ENCODE measurements at regions not wholly inside any gene's neighbourhood (a gene's known extent, or its start where the extent isn't known, plus 50 kb on each side); places are given as distances from the start of the nearest gene placed in this dataset.

- Histone ChIP-seq H2BK120ac (replicated peaks; ENCODE audit: low read depth, low read length) (no peak overlapping the region), H2BK5ac (ENCODE audit: low read depth, low read length) (no peak overlapping the region), H3K27me3 (replicated peaks in 1 of 4; ENCODE audit: control insufficient read depth in 3 of 4, extremely low read depth in 1 of 4, insufficient read depth in 3 of 4, low read length in 3 of 4) (no peaks in the 10 kb centered on the region), H2AFZ (ENCODE audit: low read length) (no peak overlapping the region), H3K23me2 (ENCODE audit: low read depth, low read length) (no peaks in the 10 kb centered on the region), H3K4me3 (ENCODE audit: extremely low read depth in 1 of 4, insufficient read depth in 2 of 4, low read depth in 3 of 4, low read length in 4 of 4) (no peak overlapping the region), H2BK12ac (ENCODE audit: low read depth, low read length) (no peak overlapping the region), H3K79me2 (ENCODE audit: control insufficient read depth in 1 of 2, insufficient read depth in 2 of 2, low read length in 2 of 2) (no peaks in the 10 kb centered on the region), H3K36me3 (ENCODE audit: control insufficient read depth in 2 of 4, insufficient read depth in 4 of 4, low read length in 3 of 4) (no peaks in the 10 kb centered on the region), H3K9me3 (ENCODE audit: insufficient read depth in 2 of 2, low read depth in 1 of 2, low read length in 1 of 2) (no peaks in the 10 kb centered on the region), H4K8ac (ENCODE audit: extremely low read depth, insufficient read depth, low read length) (no peak overlapping the region), H3K9ac (replicated peaks in 1 of 4; ENCODE audit: extremely low read depth in 1 of 4, low read depth in 3 of 4, low read length in 3 of 4) (no peak overlapping the region), H3K27ac (ENCODE audit: low read depth, low read length) (no peak overlapping the region), H3K56ac (replicated peaks; ENCODE audit: insufficient read length, low read depth, low read length) (no peak overlapping the region), H3K18ac (ENCODE audit: extremely low read depth, low read length) (no peak overlapping the region), H3K14ac (ENCODE audit: insufficient read length) (no peak overlapping the region), H3K4me1 (replicated peaks in 1 of 4; ENCODE audit: control insufficient read depth in 3 of 4, insufficient read depth in 4 of 4, low read length in 3 of 4) (no peaks in the 10 kb centered on the region), H2BK15ac (ENCODE audit: low read length) (no peak overlapping the region), H3K4ac (replicated peaks; ENCODE audit: insufficient read length, low read depth, low read length) (no peak overlapping the region), H4K91ac (replicated peaks; ENCODE audit: insufficient read length, low read length) (no peak overlapping the region), H2AK5ac (ENCODE audit: low read depth, low read length) (no peak overlapping the region), H3K4me2 (ENCODE audit: insufficient read depth in 1 of 2, low read depth in 2 of 2, low read length in 2 of 2) (no peak overlapping the region), H2BK20ac (ENCODE audit: low read length) (no peak overlapping the region), H3K79me1 (ENCODE audit: low read depth, low read length) (no peaks in the 10 kb centered on the region), H4K5ac (ENCODE audit: insufficient read length, low read depth, low read length) (no peak overlapping the region), H4K20me1 (replicated peaks in 1 of 2; ENCODE audit: control insufficient read depth in 1 of 2, insufficient read depth in 2 of 2, low read length in 2 of 2) (no peaks in the 10 kb centered on the region), H3K23ac (ENCODE audit: insufficient read length) (no peak overlapping the region)
- FAIRE-seq = no peak
- no peak for DNase-seq (ENCODE audit: low read depth in 1 of 2, low spot score in 2 of 2)
- 95% methylated on average over 6 of the region's 6 CpGs; no CpG with 5 or more reads in 1 of the 2 experiments for WGBS, 2 experiments (ENCODE audit: extremely low coverage in 1 of 2, insufficient coverage in 1 of 2, insufficient read length in 1 of 2, insufficient replicate concordance in 2 of 2, low coverage in 1 of 2, low lambda C conversion rate in 2 of 2, missing lambda C conversion rate in 1 of 2)
- ChIA-PET POLR2A (ENCODE audit: partially characterized antibody) (no interaction called here), CTCF (ENCODE audit: partially characterized antibody) (interaction anchor here (0.7 to 1.6 kb wide), 3 partner anchors 12 to 337 kb away, joined by 3 to 4 read pairs (median 3); no protein-coding TSS in a partner anchor)
- TF ChIP-seq USF2 (IDR thresholded peaks at IDR 0.05; ENCODE audit: low read length) (no peak), CREB1 (IDR thresholded peaks at IDR 0.05) (no peak), SRF (IDR thresholded peaks at IDR 0.05; ENCODE audit: low read depth, low read length) (no peak), CBX5 (IDR thresholded peaks at IDR 0.05; ENCODE audit: low read depth, low read length) (no peak)
Observed at GRCh38 chr5:30849931-30850710, 343.4 kb upstream of the CDH6 start.

Measured in H1 (cell line).